ENCODE measurements at regions not wholly inside any gene's neighbourhood (a gene's known extent, or its start where the extent isn't known, plus 50 kb on each side); places are given as distances from the start of the nearest gene placed in this dataset.

DNA sequence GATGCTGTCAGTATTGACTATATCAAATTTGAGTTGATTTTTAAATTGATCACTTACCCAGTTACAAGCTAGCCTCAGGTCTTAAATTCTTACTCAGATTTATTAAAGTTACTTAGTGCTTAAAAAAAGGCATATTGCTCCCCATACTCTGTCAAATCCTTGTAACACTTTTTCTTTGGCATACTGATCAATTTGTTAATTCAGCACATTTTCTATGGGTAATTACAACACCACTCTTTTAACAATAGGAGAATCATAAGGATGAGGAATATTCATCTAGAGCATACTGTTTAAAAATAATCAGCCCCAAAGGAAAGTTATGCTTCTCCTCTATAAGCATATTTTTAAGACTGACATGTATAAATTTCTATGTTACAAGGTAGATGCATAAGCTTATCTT, 482.5 kb downstream of the PABPC4L start:
- no peaks in the 10 kb centered on the region for H3F3A ChIP-seq (ENCODE audit: insufficient read depth)
- no peaks in the 10 kb centered on the region for H3K27me3 ChIP-seq (replicated peaks; ENCODE audit: insufficient read depth)
- H3K79me2 ChIP-seq (ENCODE audit: insufficient read depth) = no peaks in the 10 kb centered on the region
- no peak overlapping the region for H3K27ac ChIP-seq
- no peak for DNase-seq
- H3K4me2 ChIP-seq (ENCODE audit: unreplicated experiment) = no peak overlapping the region
- no peaks in the 10 kb centered on the region for H3K9me3 ChIP-seq (ENCODE audit: low read depth)
- TF ChIP-seq EZH2 (IDR thresholded peaks at IDR 0.05; ENCODE audit: insufficient read depth, poor library complexity, severe bottlenecking) = no peak
- TF ChIP-seq EZH2phosphoT487 (IDR thresholded peaks at IDR 0.05; ENCODE audit: insufficient read depth, low read depth) = no peak
- H2AFZ ChIP-seq = no peak overlapping the region
- no peaks in the 10 kb centered on the region for H3K36me3 ChIP-seq (ENCODE audit: low read depth)
- no peaks in the 10 kb centered on the region for H4K20me1 ChIP-seq (ENCODE audit: insufficient read depth)
- no peak overlapping the region for H3K4me3 ChIP-seq
- H3K9me2 ChIP-seq (ENCODE audit: insufficient read depth) = no peaks in the 10 kb centered on the region
- no peak overlapping the region for H3K9ac ChIP-seq
- H3K4me1 ChIP-seq (ENCODE audit: insufficient read depth) = no peaks in the 10 kb centered on the region
- in situ Hi-C loops (cut with MboI) = no loop called here

DNA sequence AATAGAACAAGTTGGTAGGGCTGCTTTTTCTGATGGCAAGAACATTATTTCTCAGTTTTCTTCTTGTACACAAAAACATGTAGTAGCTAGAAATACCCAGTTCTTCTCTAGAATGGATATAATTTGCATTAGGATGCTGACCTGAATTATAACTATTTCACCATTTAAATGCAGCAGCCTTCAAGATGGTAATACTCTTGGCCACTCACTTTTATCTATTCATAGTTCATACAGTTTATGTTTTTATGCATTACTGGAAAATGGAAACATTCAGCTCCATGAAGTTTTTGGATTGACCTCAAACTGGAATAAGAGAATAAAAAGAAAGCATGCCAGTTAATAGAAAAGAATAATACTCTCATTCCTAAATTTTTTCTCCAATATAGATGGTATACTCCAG, 487.4 kb downstream of the PABPC4L start:
- Histone ChIP-seq H3K9me3 (ENCODE audit: low read depth) (no peaks in the 10 kb centered on the region), H3K4me1 (ENCODE audit: insufficient read depth) (no peaks in the 10 kb centered on the region), H2AFZ (no peak overlapping the region), H3K36me3 (ENCODE audit: low read depth) (no peaks in the 10 kb centered on the region), H3K4me2 (ENCODE audit: unreplicated experiment) (no peak overlapping the region), H3K79me2 (ENCODE audit: insufficient read depth) (no peaks in the 10 kb centered on the region), H3K27me3 (replicated peaks; ENCODE audit: insufficient read depth) (no peaks in the 10 kb centered on the region), H3K9me2 (ENCODE audit: insufficient read depth) (no peaks in the 10 kb centered on the region), H3K9ac (no peak overlapping the region), H4K20me1 (ENCODE audit: insufficient read depth) (no peaks in the 10 kb centered on the region), H3K27ac (no peak overlapping the region), H3F3A (ENCODE audit: insufficient read depth) (no peaks in the 10 kb centered on the region), H3K4me3 (no peak overlapping the region)
- in situ Hi-C loops (cut with MboI) = no loop called here
- DNase-seq = no peak
- TF ChIP-seq EZH2 (IDR thresholded peaks at IDR 0.05; ENCODE audit: insufficient read depth, poor library complexity, severe bottlenecking) (no peak), EZH2phosphoT487 (IDR thresholded peaks at IDR 0.05; ENCODE audit: insufficient read depth, low read depth) (no peak)

DNA sequence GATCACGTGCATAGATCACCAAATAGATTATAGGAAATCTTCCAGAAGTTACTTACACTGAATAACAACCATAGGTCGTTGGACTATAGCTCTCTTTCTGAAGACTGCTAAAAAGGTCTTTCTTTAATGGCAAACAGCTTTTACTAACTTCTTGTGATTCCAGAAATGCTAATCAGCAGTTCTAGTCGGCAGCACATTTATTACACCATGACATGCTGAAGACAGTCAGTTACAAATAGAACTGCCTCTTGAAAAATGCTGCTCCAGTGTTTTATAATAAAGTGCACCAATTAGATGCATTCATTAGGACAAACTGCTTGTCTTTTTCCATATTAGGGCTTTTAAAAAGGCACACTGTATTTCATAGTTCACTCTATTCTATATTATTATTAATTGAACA, 488.2 kb downstream of the PABPC4L start:
- TF ChIP-seq EZH2phosphoT487 (IDR thresholded peaks at IDR 0.05; ENCODE audit: insufficient read depth, low read depth) = no peak
- no peak for TF ChIP-seq EZH2 (IDR thresholded peaks at IDR 0.05; ENCODE audit: insufficient read depth, poor library complexity, severe bottlenecking)
- no peak for DNase-seq

DNA sequence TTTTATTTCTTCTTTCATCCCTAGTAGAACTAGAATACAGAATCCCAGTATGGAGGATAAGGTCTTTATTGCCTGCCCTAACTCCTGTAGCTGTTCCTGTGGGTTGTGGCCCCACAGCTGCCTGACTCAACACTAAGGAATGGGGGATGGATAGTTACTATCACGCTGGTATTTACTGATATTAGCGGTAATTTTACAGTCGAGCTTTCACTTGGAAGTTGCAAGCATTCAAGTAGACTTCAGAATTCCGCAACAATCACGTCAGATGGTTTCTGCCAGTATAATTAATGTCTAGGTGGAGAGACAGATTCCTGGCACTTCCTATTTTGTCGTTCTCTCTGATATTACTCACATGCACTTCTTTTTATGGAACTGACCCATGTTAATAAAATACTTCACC, 489.8 kb downstream of the PABPC4L start:
- in situ Hi-C loops (cut with MboI) = no loop called here
- Histone ChIP-seq H3F3A (ENCODE audit: insufficient read depth) (no peaks in the 10 kb centered on the region), H3K4me2 (ENCODE audit: unreplicated experiment) (no peak overlapping the region), H3K9ac (no peak overlapping the region), H3K4me3 (no peak overlapping the region), H3K27ac (no peak overlapping the region), H3K9me3 (ENCODE audit: low read depth) (no peaks in the 10 kb centered on the region), H3K79me2 (ENCODE audit: insufficient read depth) (no peaks in the 10 kb centered on the region), H4K20me1 (ENCODE audit: insufficient read depth) (no peaks in the 10 kb centered on the region), H3K9me2 (ENCODE audit: insufficient read depth) (no peaks in the 10 kb centered on the region), H2AFZ (no peak overlapping the region), H3K4me1 (ENCODE audit: insufficient read depth) (no peaks in the 10 kb centered on the region), H3K27me3 (replicated peaks; ENCODE audit: insufficient read depth) (no peaks in the 10 kb centered on the region), H3K36me3 (ENCODE audit: low read depth) (no peaks in the 10 kb centered on the region)
- no peak for DNase-seq
- no peak for TF ChIP-seq EZH2 (IDR thresholded peaks at IDR 0.05; ENCODE audit: insufficient read depth, poor library complexity, severe bottlenecking)
- no peak for TF ChIP-seq EZH2phosphoT487 (IDR thresholded peaks at IDR 0.05; ENCODE audit: insufficient read depth, low read depth)
- 35% methylated on average over 6 of the region's 6 CpGs for WGBS, 2 experiments (ENCODE audit: low coverage in 1 of 2, low lambda C conversion rate in 2 of 2, missing lambda C conversion rate in 2 of 2)

More for the DNA sequence above, 488.2 kb downstream of the PABPC4L start:
- 0 to 1% methylated on average over 3 of the region's 3 CpGs for WGBS, 2 experiments (ENCODE audit: low coverage in 1 of 2, low lambda C conversion rate in 2 of 2, missing lambda C conversion rate in 2 of 2)
- Histone ChIP-seq H3F3A (ENCODE audit: insufficient read depth) (no peaks in the 10 kb centered on the region), H3K27me3 (replicated peaks; ENCODE audit: insufficient read depth) (no peaks in the 10 kb centered on the region), H3K9ac (no peak overlapping the region), H2AFZ (no peak overlapping the region), H3K4me1 (ENCODE audit: insufficient read depth) (no peaks in the 10 kb centered on the region), H4K20me1 (ENCODE audit: insufficient read depth) (no peaks in the 10 kb centered on the region), H3K4me2 (ENCODE audit: unreplicated experiment) (no peak overlapping the region), H3K36me3 (ENCODE audit: low read depth) (no peaks in the 10 kb centered on the region), H3K9me3 (ENCODE audit: low read depth) (no peaks in the 10 kb centered on the region), H3K79me2 (ENCODE audit: insufficient read depth) (no peaks in the 10 kb centered on the region), H3K27ac (no peak overlapping the region), H3K9me2 (ENCODE audit: insufficient read depth) (no peaks in the 10 kb centered on the region), H3K4me3 (no peak overlapping the region)
- in situ Hi-C loops (cut with MboI) = no loop called here

DNA sequence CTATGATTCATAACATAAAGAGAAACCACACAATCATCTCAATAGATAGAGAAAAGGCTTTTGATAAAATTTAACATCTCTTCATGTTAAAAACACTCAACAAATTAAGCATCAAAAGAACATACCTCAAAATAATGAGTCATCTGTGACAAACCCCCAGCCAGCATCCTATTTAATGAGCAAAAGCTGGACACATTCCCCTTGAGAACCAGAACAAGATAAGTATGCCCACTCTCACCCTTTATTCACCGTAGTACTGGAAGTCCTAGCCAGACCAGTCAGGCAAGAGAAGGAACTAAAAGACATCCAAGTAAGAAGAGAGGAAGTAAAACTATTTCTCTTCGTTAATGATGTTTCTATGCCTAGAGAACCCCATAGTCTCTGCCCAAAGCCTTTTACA, 507.2 kb downstream of the PABPC4L start:
- Histone ChIP-seq H3K27me3 (replicated peaks; ENCODE audit: insufficient read depth) (no peaks in the 10 kb centered on the region), H3K4me2 (ENCODE audit: unreplicated experiment) (no peak overlapping the region), H3K4me3 (no peak overlapping the region), H3K4me1 (ENCODE audit: insufficient read depth) (no peaks in the 10 kb centered on the region), H3K9me3 (ENCODE audit: low read depth) (no peaks in the 10 kb centered on the region), H3K79me2 (ENCODE audit: insufficient read depth) (no peaks in the 10 kb centered on the region), H3K36me3 (ENCODE audit: low read depth) (no peaks in the 10 kb centered on the region), H2AFZ (no peak overlapping the region), H3K27ac (no peak overlapping the region), H4K20me1 (ENCODE audit: insufficient read depth) (no peaks in the 10 kb centered on the region), H3F3A (ENCODE audit: insufficient read depth) (no peaks in the 10 kb centered on the region), H3K9me2 (ENCODE audit: insufficient read depth) (no peaks in the 10 kb centered on the region; the same call in 1 of the 2 replicates), H3K9ac (no peak overlapping the region)
- WGBS, 2 experiments (ENCODE audit: low coverage in 1 of 2, low lambda C conversion rate in 2 of 2, missing lambda C conversion rate in 2 of 2) = 20 to 27% methylated on average over 2 of the region's 2 CpGs
- in situ Hi-C loops (cut with MboI) = no loop called here
- no peak for DNase-seq
- no peak for TF ChIP-seq EZH2phosphoT487 (IDR thresholded peaks at IDR 0.05; ENCODE audit: insufficient read depth, low read depth)
- TF ChIP-seq EZH2 (IDR thresholded peaks at IDR 0.05; ENCODE audit: insufficient read depth, poor library complexity, severe bottlenecking) = no peak

All from GM23248 (cell line).